Activated T-helper 1 cell treated with anti-CD3 and anti-CD28 coated beads, Interleukin-12 subunit alpha, Interleukin-12 subunit beta, Interleukin-2, Interleukin-4 antibody, amounts not matched to agents 30 ng/mL and 10 ng/mL and 1 ng/mL, durations not matched to agents 14 hours and 24 hours and 36 hours (primary cell): ENCODE measurements at regions not wholly inside any gene's neighbourhood (a gene's known extent, or its start where the extent isn't known, plus 50 kb on each side); places are given as distances from the start of the nearest gene placed in this dataset.

Experiments
- DNase-seq: peaks from one replicate; pipeline ENCODE4 v3.0.0; 2021; ENCODE audit warnings: low spot score
- H3K27ac Mint-ChIP-seq: one replicate; pipeline ENCODE4 v1.8.0; 2021; ENCODE audit warnings: mild to moderate bottlenecking, mixed read lengths
- H3K27me3 Mint-ChIP-seq: one replicate; pipeline ENCODE4 v1.8.0; 2022; ENCODE audit warnings: mild to moderate bottlenecking, moderate library complexity, mixed read lengths; ENCODE audit not compliant: insufficient read depth
- H3K36me3 Mint-ChIP-seq: one replicate; pipeline ENCODE4 v1.8.0; 2021; ENCODE audit warnings: low read depth, mixed read lengths
- H3K4me1 Mint-ChIP-seq: one replicate; pipeline ENCODE4 v1.8.0; 2021; ENCODE audit warnings: low read depth, mixed read lengths
- H3K4me3 Mint-ChIP-seq: one replicate; pipeline ENCODE4 v1.8.0; 2021; ENCODE audit warnings: mild to moderate bottlenecking, moderate library complexity, mixed read lengths
- H3K9me3 Mint-ChIP-seq: one replicate; pipeline ENCODE4 v1.8.0; 2021; ENCODE audit warnings: mixed read lengths
- intact Hi-C: fragments of 100-400 bp; cut with micrococcal nuclease; formaldehyde crosslinking; loops from one replicate; pipeline ENCODE4 v1.15.1; 2024

- intact Hi-C loops, result no loop called here
- H3K9me3 Mint-ChIP-seq, result peaks cover 10% of the 10 kb centered on the region
- no peak overlapping the region for H3K4me3 Mint-ChIP-seq
- H3K27ac Mint-ChIP-seq, result no peak overlapping the region
- H3K4me1 Mint-ChIP-seq, result no peaks in the 10 kb centered on the region
- no peaks in the 10 kb centered on the region for H3K36me3 Mint-ChIP-seq
- no peaks in the 10 kb centered on the region for H3K27me3 Mint-ChIP-seq
- DNase-seq, result no peak
Observed at GRCh38 chr1:105838071-105838470, 1218.4 kb upstream of the PRMT6 start.

GRCh38 chr1:105865546-105865945 lies 1190.9 kb upstream of the PRMT6 start:
- Mint-ChIP-seq H3K4me3 (no peak overlapping the region), H3K9me3 (peaks cover 14% of the 10 kb centered on the region), H3K27ac (no peak overlapping the region), H3K4me1 (no peaks in the 10 kb centered on the region), H3K36me3 (no peaks in the 10 kb centered on the region), H3K27me3 (no peaks in the 10 kb centered on the region)
- no peak for DNase-seq
- intact Hi-C loops, result no loop called here

DNA sequence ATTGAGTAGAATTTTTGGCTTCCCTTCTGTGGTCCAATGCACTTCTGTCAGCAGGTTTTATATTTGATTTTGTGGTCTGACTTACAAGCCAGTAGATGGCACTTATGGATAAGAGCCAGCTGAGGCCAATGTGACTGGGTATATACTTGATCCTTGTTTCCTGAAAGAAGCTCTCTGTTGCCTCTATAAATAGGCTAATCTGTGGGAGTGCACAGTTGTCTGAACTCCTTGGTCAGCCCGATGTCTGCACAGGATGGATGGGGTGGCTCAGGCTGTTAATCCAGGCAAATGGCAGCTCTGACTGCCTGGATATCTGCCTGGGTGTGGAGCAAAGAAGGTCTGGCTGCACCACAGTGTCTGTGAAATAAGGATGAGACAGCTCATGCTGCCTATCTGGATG lies 1183.7 kb upstream of the PRMT6 start:
- no peaks in the 10 kb centered on the region for H3K27me3 Mint-ChIP-seq
- H3K9me3 Mint-ChIP-seq, result peaks cover 4% of the 10 kb centered on the region

DNA sequence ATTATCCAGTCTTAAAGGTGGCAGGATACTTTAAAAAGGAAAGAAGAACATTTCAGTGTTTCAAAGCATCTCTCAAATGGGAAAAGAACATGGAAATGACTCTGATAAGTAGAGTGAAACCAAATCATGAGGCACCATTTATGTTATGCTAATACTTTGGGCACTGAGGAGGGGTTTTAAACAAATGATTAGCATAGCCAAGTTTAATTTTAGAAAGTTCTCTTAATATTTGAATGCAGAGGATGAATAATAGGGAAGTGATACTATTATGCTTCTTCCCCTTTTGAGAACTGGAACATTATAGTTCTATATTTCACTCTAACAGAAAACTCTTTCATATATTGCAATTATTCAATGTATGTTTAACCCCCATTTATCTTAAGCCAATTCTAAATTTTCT lies 1181.9 kb upstream of the PRMT6 start:
- Mint-ChIP-seq H3K36me3 (no peaks in the 10 kb centered on the region), H3K9me3 (peaks cover 8% of the 10 kb centered on the region), H3K4me1 (no peaks in the 10 kb centered on the region), H3K4me3 (no peak overlapping the region), H3K27me3 (no peaks in the 10 kb centered on the region), H3K27ac (no peak overlapping the region)
- intact Hi-C loops, result no loop called here
- DNase-seq, result no peak

More for the DNA sequence above, 1183.7 kb upstream of the PRMT6 start:
- H3K4me1 Mint-ChIP-seq, result no peaks in the 10 kb centered on the region
- no peak overlapping the region for H3K4me3 Mint-ChIP-seq
- intact Hi-C loops, result no loop called here
- no peak for DNase-seq
- H3K36me3 Mint-ChIP-seq, result no peaks in the 10 kb centered on the region
- no peak overlapping the region for H3K27ac Mint-ChIP-seq

- Mint-ChIP-seq H3K27me3 (no peaks in the 10 kb centered on the region), H3K27ac (no peak overlapping the region), H3K9me3 (peaks cover 24% of the 10 kb centered on the region), H3K36me3 (no peaks in the 10 kb centered on the region), H3K4me3 (no peak overlapping the region), H3K4me1 (no peaks in the 10 kb centered on the region)
- intact Hi-C loops, result no loop called here
- DNase-seq, result no peak
Observed at GRCh38 chr1:105886309-105886708, 1170.2 kb upstream of the PRMT6 start.

- H3K27ac Mint-ChIP-seq, result no peak overlapping the region
- H3K4me1 Mint-ChIP-seq, result no peaks in the 10 kb centered on the region
- DNase-seq, result no peak
- intact Hi-C loops, result no loop called here
- H3K27me3 Mint-ChIP-seq, result no peaks in the 10 kb centered on the region
- H3K4me3 Mint-ChIP-seq, result no peak overlapping the region
- peaks cover 15% of the 10 kb centered on the region for H3K9me3 Mint-ChIP-seq
- H3K36me3 Mint-ChIP-seq, result no peaks in the 10 kb centered on the region
Observed at GRCh38 chr1:105891308-105891707, 1165.2 kb upstream of the PRMT6 start.

DNA sequence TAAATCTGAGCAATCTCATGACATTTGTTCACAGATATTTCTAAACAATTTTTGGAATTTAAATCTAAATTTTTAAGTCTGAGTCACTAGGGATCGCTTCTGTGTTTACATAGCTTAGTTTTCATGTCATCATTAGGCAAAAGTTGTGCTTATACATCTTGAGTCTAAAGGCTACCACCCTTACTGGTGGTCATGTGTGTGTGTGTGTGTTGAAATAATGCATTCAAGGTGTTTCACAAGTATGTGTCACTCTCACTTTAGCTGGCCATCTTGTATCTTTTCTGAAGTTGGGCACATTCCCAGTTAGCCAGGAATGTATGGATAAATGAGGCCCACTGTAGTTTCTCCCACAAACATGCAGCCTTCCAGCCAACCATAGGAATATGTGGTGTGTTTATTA lies 1162.5 kb upstream of the PRMT6 start:
- no peaks in the 10 kb centered on the region for H3K4me1 Mint-ChIP-seq
- no peaks in the 10 kb centered on the region for H3K36me3 Mint-ChIP-seq
- peaks cover 24% of the 10 kb centered on the region for H3K9me3 Mint-ChIP-seq

DNA sequence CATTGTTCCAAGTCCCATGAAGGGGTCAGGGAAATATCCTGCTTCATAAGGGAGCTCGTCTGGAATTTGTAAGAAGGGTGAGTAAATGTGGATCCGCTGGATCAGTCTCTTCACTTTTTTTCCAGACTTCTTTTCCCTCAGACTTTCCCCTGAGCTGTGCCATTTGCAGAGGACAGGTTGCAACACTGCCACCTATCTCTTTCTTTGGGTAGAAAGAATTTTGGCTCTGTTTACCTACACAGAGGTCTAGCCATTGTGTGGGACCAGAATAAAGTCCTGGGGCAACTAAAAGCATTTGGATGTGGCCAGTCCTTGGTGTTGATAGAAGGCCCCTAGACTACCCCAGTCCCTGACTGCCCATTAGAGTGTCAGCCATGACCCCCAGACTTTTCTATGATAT lies 1146.7 kb upstream of the PRMT6 start:
- DNase-seq, result no peak
- Mint-ChIP-seq H3K9me3 (peaks cover 12% of the 10 kb centered on the region), H3K4me3 (no peak overlapping the region), H3K27ac (no peak overlapping the region), H3K4me1 (no peaks in the 10 kb centered on the region), H3K27me3 (no peaks in the 10 kb centered on the region), H3K36me3 (no peaks in the 10 kb centered on the region)
- intact Hi-C loops, result no loop called here

More for the DNA sequence above, 1162.5 kb upstream of the PRMT6 start:
- Mint-ChIP-seq H3K27ac (no peak overlapping the region), H3K27me3 (no peaks in the 10 kb centered on the region), H3K4me3 (no peak overlapping the region)
- intact Hi-C loops, result no loop called here
- no peak for DNase-seq

GRCh38 chr1:105914403-105914802 lies 1142.1 kb upstream of the PRMT6 start:
- Mint-ChIP-seq H3K4me3 (no peak overlapping the region), H3K9me3 (peaks cover 5% of the 10 kb centered on the region), H3K27me3 (no peaks in the 10 kb centered on the region), H3K27ac (no peak overlapping the region), H3K36me3 (no peaks in the 10 kb centered on the region), H3K4me1 (no peaks in the 10 kb centered on the region)
- no peak for DNase-seq
- intact Hi-C loops, result no loop called here

- Mint-ChIP-seq H3K4me1 (no peaks in the 10 kb centered on the region), H3K36me3 (no peaks in the 10 kb centered on the region), H3K27ac (no peak overlapping the region), H3K27me3 (no peaks in the 10 kb centered on the region), H3K9me3 (peaks cover 15% of the 10 kb centered on the region), H3K4me3 (no peak overlapping the region)
- intact Hi-C loops, result no loop called here
- no peak for DNase-seq
Observed at GRCh38 chr1:105934806-105935205, 1121.7 kb upstream of the PRMT6 start.

DNA sequence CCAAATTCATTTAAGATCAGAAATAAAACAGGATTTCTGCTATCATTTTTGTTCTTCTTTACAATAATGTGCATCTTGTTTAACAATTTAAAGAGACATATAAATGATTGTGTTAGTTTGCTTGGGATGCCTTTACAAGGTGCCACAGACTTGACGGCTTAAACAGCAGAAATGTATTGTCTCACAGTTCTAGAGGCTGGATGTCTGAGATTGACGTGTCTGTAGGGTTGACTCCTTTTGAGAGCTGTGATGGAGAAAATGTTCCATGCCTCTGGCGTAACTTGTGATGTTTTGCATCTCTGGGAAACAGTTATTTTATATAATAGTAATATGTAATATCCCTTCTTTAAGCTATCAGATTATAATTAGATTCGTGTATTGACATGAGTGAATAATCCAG lies 1091.6 kb upstream of the PRMT6 start:
- Mint-ChIP-seq H3K27me3 (no peaks in the 10 kb centered on the region), H3K4me3 (no peak overlapping the region), H3K4me1 (no peaks in the 10 kb centered on the region), H3K27ac (no peak overlapping the region), H3K9me3 (peaks cover 14% of the 10 kb centered on the region), H3K36me3 (no peaks in the 10 kb centered on the region)
- DNase-seq, result no peak
- intact Hi-C loops, result no loop called here

DNA sequence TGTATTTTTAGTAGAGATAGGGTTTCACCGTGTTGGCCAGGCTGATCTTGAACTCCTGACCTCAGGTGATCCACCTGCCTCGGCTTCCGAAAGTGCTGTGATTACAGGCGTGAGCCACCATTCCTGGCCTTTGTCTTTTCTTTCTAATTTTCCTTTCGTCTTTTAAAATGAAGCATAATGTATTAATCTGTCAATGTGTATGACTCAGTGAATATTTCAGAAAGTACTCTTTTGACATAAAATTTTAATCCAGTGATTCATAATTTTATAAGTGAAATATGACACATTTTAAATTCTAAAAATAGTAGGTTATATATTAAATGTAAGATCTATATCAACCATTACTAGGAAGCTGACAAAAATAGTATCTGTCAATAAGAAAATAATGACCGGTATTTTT lies 1059.0 kb upstream of the PRMT6 start:
- no peak for DNase-seq
- Mint-ChIP-seq H3K27ac (no peak overlapping the region), H3K4me1 (no peaks in the 10 kb centered on the region), H3K36me3 (no peaks in the 10 kb centered on the region), H3K4me3 (no peak overlapping the region), H3K9me3 (peaks cover 11% of the 10 kb centered on the region), H3K27me3 (no peaks in the 10 kb centered on the region)
- intact Hi-C loops, result no loop called here

DNA sequence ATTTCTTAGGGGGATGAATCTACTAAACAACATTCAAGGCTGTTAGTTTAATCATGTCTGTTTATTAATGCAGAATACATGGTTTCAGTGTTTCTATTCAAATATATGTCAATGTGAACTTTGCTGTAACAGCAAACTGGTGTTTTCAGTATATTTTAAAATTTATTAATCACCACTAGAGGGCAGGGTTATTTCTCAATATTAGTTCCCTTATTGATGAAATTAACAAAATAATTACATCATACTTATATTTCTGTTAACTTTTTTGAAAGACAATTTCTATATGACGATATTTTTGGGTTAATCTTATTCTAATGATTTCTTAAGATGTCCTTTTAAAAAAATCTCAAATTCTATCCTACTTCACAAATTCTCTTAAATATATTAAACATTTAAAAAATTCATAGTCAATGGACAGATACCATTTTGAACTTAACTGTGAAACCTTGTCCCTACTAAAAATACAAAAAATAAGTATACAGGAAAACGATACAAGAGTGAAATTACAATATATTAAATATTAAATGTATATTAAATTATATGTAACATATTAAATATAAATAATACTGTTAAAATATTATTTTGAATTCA lies 1034.1 kb upstream of the PRMT6 start:
- H3K4me1 Mint-ChIP-seq, result no peaks in the 10 kb centered on the region
- no peaks in the 10 kb centered on the region for H3K9me3 Mint-ChIP-seq
- H3K36me3 Mint-ChIP-seq, result no peaks in the 10 kb centered on the region
- H3K27me3 Mint-ChIP-seq, result no peaks in the 10 kb centered on the region
- H3K27ac Mint-ChIP-seq, result no peak overlapping the region
- intact Hi-C loops, result no loop called here
- no peak overlapping the region for H3K4me3 Mint-ChIP-seq
- DNase-seq, result no peak

DNA sequence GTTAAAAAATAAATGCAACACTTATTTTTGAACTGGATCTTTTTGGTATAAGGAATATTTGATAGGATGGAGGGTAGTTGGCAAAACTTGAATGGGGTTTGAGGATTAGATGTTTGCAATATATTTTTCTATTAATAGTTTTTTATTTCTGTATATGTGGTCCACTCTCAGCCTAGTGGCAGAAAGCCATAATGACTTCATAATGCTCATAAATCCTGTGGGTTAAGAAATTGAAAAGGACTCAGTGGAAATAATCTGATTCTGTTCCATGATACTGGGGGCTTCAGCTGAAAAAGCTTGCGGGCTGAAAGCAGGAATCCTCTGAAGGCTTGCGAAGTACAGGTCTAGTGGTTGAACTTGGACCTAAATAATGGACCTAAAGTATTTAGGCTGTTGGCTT lies 1028.6 kb upstream of the PRMT6 start:
- no peak overlapping the region for H3K27ac Mint-ChIP-seq
- no peaks in the 10 kb centered on the region for H3K27me3 Mint-ChIP-seq
- no peak for DNase-seq
- no peaks in the 10 kb centered on the region for H3K4me1 Mint-ChIP-seq
- H3K4me3 Mint-ChIP-seq, result no peak overlapping the region
- no peaks in the 10 kb centered on the region for H3K36me3 Mint-ChIP-seq
- H3K9me3 Mint-ChIP-seq, result peaks cover 4% of the 10 kb centered on the region
- intact Hi-C loops, result no loop called here
